Right lobe of liver (tissue), 4 donors: ENCODE measurements at regions not wholly inside any gene's neighbourhood (a gene's known extent, or its start where the extent isn't known, plus 50 kb on each side); places are given as distances from the start of the nearest gene placed in this dataset.

Experiments
- POLR2A ChIP-seq: fragments of 450-650 bp; IDR thresholded peaks from one replicate; pipeline ENCODE4 v1.6.1; 2017; ENCODE audit warnings: antibody characterized with exemption, mild to moderate bottlenecking
- TF ChIP-seq, protein P1 (sequence below), 4 donors: fragments of 200-600 bp in 3 of 4; fragments of 450-650 bp in 1 of 4; IDR thresholded peaks; one replicate each; pipeline versions ENCODE4 v1.5.1 to v1.8.0; 2016 to 2022; ENCODE audit warnings: antibody characterized with exemption in 4 of 4, mild to moderate bottlenecking in 2 of 4
- donor health status: DM: no; HTN: no; CAD: no.
- donor health status: DM: no; HTN: no; CAD: no.
- donor health status: DM: no; HTN: yes; CAD: no.

DNA sequence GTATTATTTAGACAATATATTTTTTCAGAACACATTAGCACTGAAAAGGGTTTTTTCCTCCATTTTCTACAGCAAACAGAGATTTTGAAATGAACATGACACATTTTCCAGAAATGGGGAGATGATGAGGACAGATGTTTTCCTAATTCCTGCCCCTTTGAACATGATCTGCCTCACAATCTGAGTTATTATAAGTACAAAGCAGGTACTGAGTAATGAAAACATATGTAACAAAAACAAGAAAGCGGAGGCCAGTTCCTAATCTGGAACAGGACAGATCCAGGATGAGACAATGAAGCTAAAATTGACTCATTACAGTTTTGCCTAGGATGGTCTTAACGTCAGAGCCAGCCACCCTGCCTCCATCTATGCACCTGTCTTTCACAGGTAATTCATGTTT, 642.8 kb upstream of the NR2F2 start:
- TF ChIP-seq, protein P1, sequence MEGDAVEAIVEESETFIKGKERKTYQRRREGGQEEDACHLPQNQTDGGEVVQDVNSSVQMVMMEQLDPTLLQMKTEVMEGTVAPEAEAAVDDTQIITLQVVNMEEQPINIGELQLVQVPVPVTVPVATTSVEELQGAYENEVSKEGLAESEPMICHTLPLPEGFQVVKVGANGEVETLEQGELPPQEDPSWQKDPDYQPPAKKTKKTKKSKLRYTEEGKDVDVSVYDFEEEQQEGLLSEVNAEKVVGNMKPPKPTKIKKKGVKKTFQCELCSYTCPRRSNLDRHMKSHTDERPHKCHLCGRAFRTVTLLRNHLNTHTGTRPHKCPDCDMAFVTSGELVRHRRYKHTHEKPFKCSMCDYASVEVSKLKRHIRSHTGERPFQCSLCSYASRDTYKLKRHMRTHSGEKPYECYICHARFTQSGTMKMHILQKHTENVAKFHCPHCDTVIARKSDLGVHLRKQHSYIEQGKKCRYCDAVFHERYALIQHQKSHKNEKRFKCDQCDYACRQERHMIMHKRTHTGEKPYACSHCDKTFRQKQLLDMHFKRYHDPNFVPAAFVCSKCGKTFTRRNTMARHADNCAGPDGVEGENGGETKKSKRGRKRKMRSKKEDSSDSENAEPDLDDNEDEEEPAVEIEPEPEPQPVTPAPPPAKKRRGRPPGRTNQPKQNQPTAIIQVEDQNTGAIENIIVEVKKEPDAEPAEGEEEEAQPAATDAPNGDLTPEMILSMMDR (IDR thresholded peaks at IDR 0.05): no peak
- no peak for TF ChIP-seq POLR2A
